AG04449 (cell line): ENCODE measurements at regions not wholly inside any gene's neighbourhood (a gene's known extent, or its start where the extent isn't known, plus 50 kb on each side); places are given as distances from the start of the nearest gene placed in this dataset.
A peak's percentile ranks its signal among the peaks of the same experiment; 100 is the strongest.
"Not testable (repeated sequence)": the region's sequence is repeated elsewhere in the genome, so short reads cannot be mapped to it uniquely, and the experiment has no call there.

ENCODE experiments used
- CTCF ChIA-PET: fragments of 350-600 bp; formaldehyde crosslinking; extraction: SDS; loops from one replicate; lab custom pipeline; 2021; ENCODE audit warnings: antibody characterized with exemption; lab: Yijun Ruan, JAX
- POLR2A ChIA-PET: fragments of 400-600, 350-600 bp; formaldehyde crosslinking; extraction: SDS; loops from one replicate; lab custom pipeline; 2020; ENCODE audit warnings: antibody characterized with exemption, inconsistent platforms; lab: Yijun Ruan, JAX
- DNase-seq: peaks from one replicate; pipeline ENCODE4 v3.0.0-alpha.2; 2010; ENCODE audit warnings: low read depth, low spot score
- H3K4me3 ChIP-seq: 2 replicates; pipeline ENCODE4 v1.5.1; 2011; ENCODE audit warnings: low read depth, mild to moderate bottlenecking, control low read depth, low read length
- CTCF ChIP-seq: IDR thresholded peaks from one replicate; pipeline ENCODE4 v1.5.1; 2011; ENCODE audit warnings: mild to moderate bottlenecking, moderate library complexity, low read length, control low read depth, inconsistent platforms; ENCODE audit not compliant: insufficient read depth; ENCODE audit errors: missing control alignments

GRCh38 chr1:66424530-66424929, 109.4 kb upstream of the SGIP1 start:
- H3K4me3 ChIP-seq, CTCF ChIA-PET, POLR2A ChIA-PET, DNase-seq: not testable (repeated sequence)

GRCh38 chr1:66426239-66426853, 107.6 kb upstream of the SGIP1 start:
- ChIA-PET CTCF (no interaction called here), POLR2A (no interaction called here)
- H3K4me3 ChIP-seq, result no peak overlapping the region
- no peak for DNase-seq
- no peak for TF ChIP-seq CTCF

- POLR2A ChIA-PET, H3K4me3 ChIP-seq, DNase-seq: not testable (repeated sequence)
- CTCF ChIA-PET, result interaction anchor here (1.9 kb wide), 1 partner anchor 14 kb away, joined by 5 read pairs; no protein-coding TSS in a partner anchor
Observed at GRCh38 chr1:66430815-66431214, 103.1 kb upstream of the SGIP1 start.

GRCh38 chr1:66431999-66432398, 102.0 kb upstream of the SGIP1 start:
- no peak for TF ChIP-seq CTCF
- POLR2A ChIA-PET, result no interaction called here
- no peak overlapping the region for H3K4me3 ChIP-seq
- CTCF ChIA-PET, result interaction anchor here (1.9 kb wide), 1 partner anchor 13 kb away, joined by 5 read pairs; no protein-coding TSS in a partner anchor
- DNase-seq, result no peak

GRCh38 chr1:66433611-66434010, 100.3 kb upstream of the SGIP1 start:
- ChIA-PET CTCF (interaction anchor here (0.6 to 5.7 kb wide), 4 partner anchors 12 to 192 kb away, joined by 3 to 64 read pairs (median 8); no protein-coding TSS in a partner anchor), POLR2A (no interaction called here)
- TF ChIP-seq CTCF, result no peak
- no peak overlapping the region for H3K4me3 ChIP-seq
- DNase-seq, result no peak

GRCh38 chr1:66434096-66434495, 99.9 kb upstream of the SGIP1 start:
- TF ChIP-seq CTCF, result no peak
- no peak overlapping the region for H3K4me3 ChIP-seq

GRCh38 chr1:66435541-66435940, 98.4 kb upstream of the SGIP1 start:
- ChIA-PET POLR2A (no interaction called here), CTCF (interaction anchor here (0.7 to 5.7 kb wide), 21 partner anchors 8 to 475 kb away, joined by 3 to 64 read pairs (median 8); no protein-coding TSS in a partner anchor)
- no peak overlapping the region for H3K4me3 ChIP-seq
- no peak for TF ChIP-seq CTCF
- no peak for DNase-seq

More at GRCh38 chr1:66434096-66434495, 99.9 kb upstream of the SGIP1 start:
- ChIA-PET CTCF (interaction anchor here (0.6 to 5.7 kb wide), 5 partner anchors 11 to 193 kb away, joined by 3 to 64 read pairs (median 4); no protein-coding TSS in a partner anchor), POLR2A (interaction anchor here (0.8 kb wide), 1 partner anchor 102 kb away, joined by 3 read pairs; no protein-coding TSS in a partner anchor)
- DNase-seq, result peak; percentile 34
